Activated naive CD8-positive, alpha-beta T cell (primary cell): ENCODE measurements at regions not wholly inside any gene's neighbourhood (a gene's known extent, or its start where the extent isn't known, plus 50 kb on each side); places are given as distances from the start of the nearest gene placed in this dataset.
"Not testable (repeated sequence)": the region's sequence is repeated elsewhere in the genome, so short reads cannot be mapped to it uniquely, and the experiment has no call there.

Experiments used
- H3K27ac Mint-ChIP-seq: one replicate; pipeline ENCODE4 v1.8.0; 2021; ENCODE audit warnings: mixed read lengths
- H3K27me3 Mint-ChIP-seq: one replicate; pipeline ENCODE4 v1.8.0; 2021; ENCODE audit warnings: mixed read lengths
- H3K36me3 Mint-ChIP-seq: one replicate; pipeline ENCODE4 v1.8.0; 2021; ENCODE audit warnings: mixed read lengths
- H3K4me1 Mint-ChIP-seq: one replicate; pipeline ENCODE4 v1.8.0; 2021; ENCODE audit warnings: low read depth, mixed read lengths
- H3K4me3 Mint-ChIP-seq: one replicate; pipeline ENCODE4 v1.8.0; 2021; ENCODE audit warnings: mild to moderate bottlenecking, mixed read lengths
- H3K9me3 Mint-ChIP-seq: one replicate; pipeline ENCODE4 v1.8.0; 2021; ENCODE audit warnings: low read depth, mixed read lengths

DNA sequence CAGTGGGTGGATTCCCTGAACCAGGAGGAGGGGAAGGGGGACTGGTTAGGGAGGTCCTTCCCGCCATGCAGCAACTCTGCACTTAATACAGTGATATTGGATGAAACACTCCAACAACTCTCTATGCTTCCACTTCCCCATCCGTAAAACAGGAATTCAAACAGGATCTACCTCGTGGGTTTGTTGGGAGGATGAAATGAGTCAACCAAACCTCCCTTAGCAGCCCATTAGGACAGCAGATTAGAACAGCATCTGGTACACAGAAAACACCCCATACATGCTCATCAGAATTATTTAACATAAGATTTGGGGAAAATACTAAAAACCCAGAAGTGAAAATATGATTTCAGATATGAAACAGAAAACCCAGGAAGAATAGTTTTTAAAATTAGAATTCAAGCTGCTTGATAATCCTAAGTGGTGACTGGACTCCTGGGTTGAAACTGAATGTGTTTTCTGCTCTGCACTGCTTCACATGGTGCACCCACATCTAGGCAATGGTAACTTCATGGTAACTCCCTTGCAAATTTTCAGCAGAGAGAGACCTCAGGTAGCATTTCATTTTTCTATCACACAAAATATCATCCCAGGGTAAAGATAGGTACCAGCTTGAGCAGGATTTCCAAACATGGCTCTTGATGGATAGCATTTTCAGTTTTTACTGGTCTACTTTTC is 326.8 kb upstream of the FRG2C start:
- Mint-ChIP-seq H3K4me3 (no peak overlapping the region), H3K27me3 (peaks cover 5% of the 10 kb centered on the region), H3K27ac (no peak overlapping the region)

DNA sequence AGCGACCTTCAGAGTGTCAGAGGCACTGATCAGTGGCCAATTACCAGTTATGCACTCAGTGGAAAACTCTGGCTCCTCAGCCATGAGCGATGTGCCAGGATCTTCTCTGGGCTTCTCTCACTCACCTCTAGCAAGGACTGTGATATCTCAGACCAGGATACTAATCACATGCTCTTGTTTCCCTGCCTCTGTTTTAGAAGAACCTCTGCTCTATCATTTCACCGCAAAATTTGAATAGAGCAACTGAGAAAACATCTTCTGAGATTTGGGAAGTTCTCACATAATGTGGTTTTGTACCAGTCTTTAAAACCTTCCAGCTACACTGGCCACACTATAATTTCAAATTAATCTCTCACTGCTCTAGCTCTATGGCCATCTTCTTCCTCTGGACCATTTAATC is 325.8 kb upstream of the FRG2C start:
- Mint-ChIP-seq H3K4me3 (no peak overlapping the region), H3K36me3 (no peaks in the 10 kb centered on the region), H3K27me3 (peaks cover 5% of the 10 kb centered on the region), H3K27ac (no peak overlapping the region), H3K4me1 (no peaks in the 10 kb centered on the region), H3K9me3 (no peaks in the 10 kb centered on the region)

More for the DNA sequence above, 326.8 kb upstream of the FRG2C start:
- Mint-ChIP-seq H3K4me1 (no peaks in the 10 kb centered on the region), H3K36me3 (no peaks in the 10 kb centered on the region), H3K9me3 (no peaks in the 10 kb centered on the region)

DNA sequence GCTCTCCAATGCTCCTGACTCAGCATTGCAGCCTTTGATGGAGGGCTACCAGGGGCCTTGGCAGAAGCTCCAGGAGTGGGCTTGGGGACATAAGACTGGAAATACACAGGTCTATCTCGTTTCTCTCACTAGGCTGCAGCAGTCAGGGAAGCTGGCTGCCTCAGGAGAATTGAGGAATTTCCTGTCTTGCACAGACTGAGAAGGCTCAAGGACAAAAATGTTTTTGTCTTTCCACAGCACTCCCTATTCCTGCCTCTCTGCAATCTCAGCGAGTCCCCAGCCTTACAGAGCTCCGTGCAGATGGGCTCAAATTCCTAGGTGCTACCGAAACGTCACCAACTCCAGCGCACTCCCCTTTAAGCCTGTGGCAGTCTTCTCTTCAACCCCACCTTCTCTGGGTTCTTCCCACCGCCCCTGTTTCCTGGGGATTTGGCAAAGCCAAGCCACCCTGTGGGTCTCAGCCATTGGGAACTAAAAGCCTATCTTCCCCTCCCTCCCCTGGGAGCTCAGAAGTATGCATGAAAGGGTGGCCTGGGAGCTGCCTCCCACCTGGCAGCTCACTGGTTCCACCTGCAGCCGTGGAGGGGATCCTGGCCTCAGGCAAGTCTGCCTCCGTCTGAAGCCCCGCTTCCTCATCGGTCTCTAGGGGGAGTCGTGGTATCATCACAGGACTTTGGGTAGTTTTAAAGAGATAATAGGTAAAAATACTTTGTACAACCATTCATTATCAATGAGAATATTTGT is 322.6 kb upstream of the FRG2C start:
- Mint-ChIP-seq H3K36me3 (no peaks in the 10 kb centered on the region), H3K9me3 (no peaks in the 10 kb centered on the region), H3K4me3 (no peak overlapping the region), H3K27me3 (peaks cover 3% of the 10 kb centered on the region), H3K27ac (no peak overlapping the region), H3K4me1 (no peaks in the 10 kb centered on the region)

DNA sequence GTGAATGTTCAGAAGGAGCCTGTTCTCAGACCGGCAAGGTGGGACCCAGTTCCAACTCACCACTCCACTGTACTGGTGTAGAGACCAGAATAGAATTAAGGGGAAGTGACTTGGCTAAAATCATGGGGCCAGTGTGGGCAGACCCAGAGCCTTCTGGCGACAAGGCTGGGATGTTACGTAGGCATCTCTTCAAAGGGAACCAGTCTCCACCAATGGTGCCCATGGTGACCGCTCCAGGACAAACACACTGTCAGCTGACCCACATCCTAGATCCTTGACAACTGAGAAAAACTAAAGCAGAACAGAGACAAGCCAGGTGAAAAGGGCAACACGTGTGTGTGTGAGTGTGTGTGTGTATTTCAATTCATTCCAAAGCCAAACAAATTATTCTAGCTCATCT is 321.7 kb upstream of the FRG2C start:
- Mint-ChIP-seq H3K9me3 (no peaks in the 10 kb centered on the region), H3K27me3 (peaks cover 3% of the 10 kb centered on the region), H3K4me3 (no peak overlapping the region), H3K36me3 (no peaks in the 10 kb centered on the region), H3K27ac (no peak overlapping the region), H3K4me1 (no peaks in the 10 kb centered on the region)

DNA sequence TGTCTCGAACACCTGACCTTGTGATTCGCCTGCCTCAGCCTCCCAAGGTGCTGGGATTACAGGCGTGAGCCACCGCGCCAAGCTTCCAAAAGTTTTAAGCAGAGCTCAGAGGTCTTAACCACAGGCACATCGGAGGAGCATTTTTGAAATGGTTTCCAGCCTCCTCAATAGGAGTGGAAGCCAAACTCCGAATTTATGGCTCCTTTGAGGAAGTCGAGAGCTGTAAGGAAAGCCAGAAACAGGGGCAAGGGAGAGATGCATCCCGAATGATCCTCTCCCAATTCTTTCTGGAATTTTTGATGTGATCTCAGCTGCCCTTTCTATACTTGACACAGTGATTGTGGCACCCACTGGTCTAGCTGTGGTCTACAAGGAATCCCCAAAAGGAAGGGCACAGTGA is 313.6 kb upstream of the FRG2C start:
- H3K4me1 Mint-ChIP-seq, H3K27me3 Mint-ChIP-seq, H3K27ac Mint-ChIP-seq, H3K36me3 Mint-ChIP-seq, H3K4me3 Mint-ChIP-seq, H3K9me3 Mint-ChIP-seq: not testable (repeated sequence)

DNA sequence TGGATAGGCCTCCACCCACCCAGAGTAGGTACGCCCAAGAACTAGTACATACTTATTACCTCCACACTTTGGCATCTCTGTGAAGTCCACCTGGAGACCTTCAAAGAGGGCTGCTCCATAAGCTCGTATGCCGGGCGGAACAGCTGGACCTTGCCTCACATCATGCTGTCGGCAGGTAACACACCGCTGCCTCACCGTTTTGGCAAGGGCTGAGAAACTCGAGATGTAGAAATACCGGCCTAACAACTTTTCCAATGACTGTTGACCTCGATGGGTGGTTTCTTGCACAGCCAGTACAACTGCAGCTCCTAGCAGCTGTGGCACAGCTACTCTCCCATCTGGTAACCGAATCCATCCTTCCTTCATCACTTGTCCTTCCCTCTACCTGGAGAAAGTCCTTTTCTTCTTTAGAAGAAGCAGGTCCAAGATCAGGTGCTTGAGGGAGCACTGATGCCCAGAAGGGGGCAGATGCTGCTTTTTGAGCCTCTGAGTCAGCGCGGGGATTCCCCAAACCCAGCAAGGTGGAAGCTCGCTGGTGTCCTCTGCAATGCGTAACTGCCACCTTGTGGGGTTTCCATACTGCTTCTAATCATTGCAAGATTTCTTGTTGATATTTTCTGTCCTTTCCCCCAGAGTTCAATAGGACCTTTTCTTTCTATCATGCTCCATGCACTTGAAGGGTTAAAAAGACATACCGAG is 301.9 kb upstream of the FRG2C start:
- not testable (repeated sequence) for H3K9me3 Mint-ChIP-seq, H3K4me3 Mint-ChIP-seq, H3K27ac Mint-ChIP-seq, H3K27me3 Mint-ChIP-seq, H3K4me1 Mint-ChIP-seq, H3K36me3 Mint-ChIP-seq

DNA sequence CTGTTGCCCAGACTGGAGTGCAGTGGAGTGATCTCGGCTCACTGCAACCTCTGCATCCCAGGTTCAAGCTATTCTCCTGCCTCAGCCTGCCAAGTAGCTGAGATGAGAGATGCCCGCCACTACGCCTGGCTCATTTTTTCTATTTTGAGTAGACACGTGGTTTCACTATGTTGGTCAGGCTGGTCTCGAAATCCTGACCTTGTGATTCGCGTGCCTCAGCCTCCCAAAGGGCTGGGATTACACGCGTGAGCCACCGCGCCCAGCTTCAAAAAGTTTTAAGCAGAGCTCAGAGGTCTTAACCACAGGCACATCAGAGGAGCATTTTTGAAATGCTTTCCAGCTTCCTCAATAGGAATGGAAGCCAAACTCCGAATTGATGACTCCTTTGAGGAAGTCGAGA is 291.2 kb upstream of the FRG2C start:
- H3K4me1 Mint-ChIP-seq, H3K4me3 Mint-ChIP-seq, H3K27me3 Mint-ChIP-seq, H3K9me3 Mint-ChIP-seq, H3K27ac Mint-ChIP-seq, H3K36me3 Mint-ChIP-seq: not testable (repeated sequence)

DNA sequence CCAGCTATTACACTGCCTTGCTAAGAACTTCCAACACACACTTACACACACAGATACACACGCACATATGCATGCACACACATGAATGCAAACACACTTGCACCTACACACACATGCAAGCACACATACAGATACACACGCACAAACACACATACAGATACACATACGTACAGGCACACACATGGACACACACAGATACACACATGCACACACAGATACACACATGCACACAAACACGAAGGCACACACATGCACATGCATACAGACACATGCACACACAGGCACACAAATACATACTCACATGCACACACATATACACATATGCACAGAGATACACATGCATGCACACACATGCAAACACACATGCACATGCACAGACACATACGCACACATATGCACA is 284.3 kb upstream of the FRG2C start:
- H3K9me3 Mint-ChIP-seq, H3K27me3 Mint-ChIP-seq, H3K36me3 Mint-ChIP-seq, H3K4me1 Mint-ChIP-seq, H3K27ac Mint-ChIP-seq, H3K4me3 Mint-ChIP-seq: not testable (repeated sequence)

DNA sequence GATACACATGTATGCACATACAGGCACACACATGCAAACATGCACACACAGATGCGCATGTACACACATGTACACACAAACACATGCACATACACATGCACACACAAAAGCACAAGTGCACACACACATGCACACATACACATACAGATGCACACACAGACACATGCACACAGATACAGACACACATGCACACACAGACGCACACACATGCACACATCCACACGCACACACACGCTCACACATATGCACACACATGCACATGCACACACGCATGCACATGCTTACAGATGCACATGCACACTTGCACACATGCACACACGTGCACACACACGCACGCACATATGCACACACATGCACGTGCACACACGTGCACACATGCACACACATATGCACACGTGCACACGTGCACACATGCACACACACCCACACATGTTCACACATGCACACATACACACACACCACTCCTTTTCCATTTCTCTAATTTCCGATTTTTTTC is 283.8 kb upstream of the FRG2C start:
- Mint-ChIP-seq H3K4me1 (no peaks in the 10 kb centered on the region), H3K36me3 (no peaks in the 10 kb centered on the region), H3K9me3 (peaks cover 4% of the 10 kb centered on the region), H3K4me3 (no peak overlapping the region), H3K27me3 (no peaks in the 10 kb centered on the region), H3K27ac (no peak overlapping the region)

DNA sequence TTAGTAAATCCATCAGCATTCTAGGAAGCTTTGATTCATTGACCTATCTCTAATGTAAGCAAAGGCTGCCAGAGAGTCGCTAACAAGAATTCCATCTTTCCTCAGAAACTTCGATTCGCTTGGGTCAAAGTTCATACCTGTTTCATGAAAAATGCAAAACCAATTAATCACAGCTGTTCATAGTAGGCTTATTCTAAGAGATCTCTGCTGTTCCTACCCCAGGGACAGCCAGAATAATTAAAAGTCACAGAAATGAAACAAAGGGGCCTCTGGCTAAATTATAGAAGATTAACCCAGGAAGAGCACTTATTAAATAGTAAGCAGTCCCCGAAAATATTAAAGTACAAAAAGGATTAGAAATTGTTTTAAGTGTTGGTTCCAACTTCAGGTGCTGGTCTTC is 280.1 kb upstream of the FRG2C start:
- H3K27me3 Mint-ChIP-seq, H3K36me3 Mint-ChIP-seq, H3K27ac Mint-ChIP-seq, H3K4me3 Mint-ChIP-seq, H3K9me3 Mint-ChIP-seq, H3K4me1 Mint-ChIP-seq: not testable (repeated sequence)

DNA sequence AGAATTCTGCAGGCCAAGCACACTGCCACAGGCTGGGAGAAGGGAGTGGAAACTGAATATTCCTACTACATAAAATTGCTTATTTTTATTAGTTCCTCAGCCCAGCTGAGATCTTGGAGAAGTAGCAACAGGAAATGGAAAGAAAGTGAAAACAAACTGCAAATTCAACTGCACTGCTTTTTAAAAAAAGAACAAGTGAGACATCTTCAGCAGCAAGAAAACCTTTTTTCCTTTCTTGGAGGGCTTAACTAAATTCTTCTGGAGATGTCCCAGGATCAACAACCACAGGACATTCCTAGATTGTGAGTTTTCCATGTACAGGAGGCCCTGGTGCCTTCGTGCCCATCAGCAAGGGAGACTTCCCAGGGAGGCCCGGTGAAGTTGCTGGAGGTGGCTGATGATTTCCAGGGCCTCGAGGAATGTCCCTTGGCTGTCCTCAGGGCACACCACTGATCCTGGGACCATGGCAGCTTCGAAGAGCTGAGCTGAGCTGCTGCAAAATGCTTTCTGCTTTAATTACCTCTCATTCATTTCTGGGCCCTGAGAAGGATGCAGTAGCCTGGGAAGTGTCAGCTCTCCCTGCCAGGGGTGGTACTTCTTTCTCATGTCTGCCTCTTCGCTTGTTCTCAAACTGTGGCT is 275.5 kb upstream of the FRG2C start:
- not testable (repeated sequence) for H3K27ac Mint-ChIP-seq, H3K4me3 Mint-ChIP-seq, H3K9me3 Mint-ChIP-seq, H3K27me3 Mint-ChIP-seq, H3K36me3 Mint-ChIP-seq, H3K4me1 Mint-ChIP-seq

DNA sequence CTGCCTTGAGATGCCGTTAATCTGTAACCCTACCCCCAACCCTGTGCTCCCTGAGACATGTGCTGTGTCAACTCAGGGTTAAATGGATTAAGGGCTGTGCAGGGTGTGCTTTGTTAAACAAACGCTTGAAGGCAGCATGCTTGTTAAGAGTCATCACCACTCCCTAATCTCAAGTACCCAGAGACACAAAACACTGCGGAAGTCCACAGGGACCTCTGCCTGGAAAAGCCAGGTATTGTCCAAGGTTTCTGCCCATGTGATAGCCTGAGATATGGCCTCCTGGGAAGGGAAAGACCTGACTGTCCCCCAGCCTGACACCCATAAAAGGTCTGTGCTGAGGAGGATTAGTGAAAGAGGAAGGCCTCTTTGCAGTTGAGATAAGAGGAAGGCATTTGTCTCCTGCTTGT is 270.8 kb upstream of the FRG2C start:
- not testable (repeated sequence) for H3K27ac Mint-ChIP-seq, H3K9me3 Mint-ChIP-seq, H3K4me3 Mint-ChIP-seq, H3K27me3 Mint-ChIP-seq, H3K4me1 Mint-ChIP-seq, H3K36me3 Mint-ChIP-seq

DNA sequence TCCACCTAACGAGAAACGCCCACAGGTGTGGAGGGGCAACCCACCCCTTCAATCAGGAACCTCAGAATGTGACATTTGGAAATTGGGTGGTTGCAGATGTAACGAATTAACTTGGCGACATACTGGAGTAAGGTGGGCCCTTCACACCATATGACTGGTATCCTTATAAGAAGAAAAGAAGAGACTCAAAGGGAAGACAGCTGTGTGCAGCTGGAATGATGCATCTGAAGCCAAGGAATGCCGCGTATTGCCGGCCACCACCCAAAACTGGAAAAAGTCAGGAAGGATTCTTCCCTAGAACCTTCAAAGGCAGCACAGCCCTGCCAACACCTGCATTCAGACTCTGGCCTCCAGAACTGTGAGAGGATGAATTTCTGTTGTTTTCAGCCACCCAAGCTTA is 270.0 kb upstream of the FRG2C start:
- H3K4me3 Mint-ChIP-seq, H3K36me3 Mint-ChIP-seq, H3K9me3 Mint-ChIP-seq, H3K27me3 Mint-ChIP-seq, H3K27ac Mint-ChIP-seq, H3K4me1 Mint-ChIP-seq: not testable (repeated sequence)

DNA sequence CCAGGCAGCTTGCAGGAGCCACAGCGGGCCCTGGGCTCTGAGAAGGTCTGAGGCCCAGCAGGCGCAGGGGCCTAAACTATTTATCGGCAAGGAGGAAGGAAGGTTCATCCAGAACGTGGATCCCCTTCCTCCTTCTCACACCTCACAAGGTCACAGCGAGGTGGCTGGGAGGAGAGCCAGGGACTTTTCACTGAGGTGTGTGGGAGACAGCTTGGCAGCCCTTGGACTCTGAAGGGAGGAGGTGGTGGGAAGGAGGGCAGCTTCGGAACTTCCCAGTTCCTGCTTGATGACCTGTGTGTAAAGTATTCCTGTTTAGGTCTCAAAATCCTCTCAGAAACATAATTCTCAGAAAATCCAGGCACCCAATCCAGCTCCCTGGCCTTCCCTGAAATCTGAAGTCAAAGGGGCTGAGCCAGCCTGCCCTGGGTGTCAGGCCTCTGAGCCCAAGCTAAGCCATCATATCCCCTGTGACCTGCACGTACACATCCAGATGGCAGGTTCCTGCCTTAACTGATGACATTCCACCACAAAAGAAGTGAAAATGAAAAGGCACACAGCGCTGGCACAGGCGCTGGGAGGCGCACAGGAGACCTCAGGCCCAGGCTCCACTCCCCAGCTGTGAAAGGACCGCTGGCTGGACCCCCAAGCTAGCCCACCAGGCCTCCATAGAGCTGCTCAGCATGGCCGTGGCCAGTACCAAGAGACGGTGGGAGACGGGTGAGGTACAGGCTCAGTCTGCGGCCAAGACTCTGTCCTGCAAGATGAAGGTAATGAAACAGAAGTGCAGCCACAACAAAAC is 269.4 kb upstream of the FRG2C start:
- H3K9me3 Mint-ChIP-seq, H3K27me3 Mint-ChIP-seq, H3K27ac Mint-ChIP-seq, H3K36me3 Mint-ChIP-seq, H3K4me1 Mint-ChIP-seq, H3K4me3 Mint-ChIP-seq: not testable (repeated sequence)
